Femur (tissue), 1 donor: ENCODE measurements at regions not wholly inside any gene's neighbourhood (a gene's known extent, or its start where the extent isn't known, plus 50 kb on each side); places are given as distances from the start of the nearest gene placed in this dataset.

Experiments used
- DNase-seq: peaks from one replicate; pipeline ENCODE4 v3.0.0-alpha.2; 2017

- DNase-seq = peak; percentile 35
These were observed 280.8 kb downstream of the SEC14L1 start for GRCh38 chr17:77421630-77421972.

GRCh38 chr17:77422104-77422747, 281.5 kb downstream of the SEC14L1 start:
- peak; percentile 29 for DNase-seq

- DNase-seq = no peak
These were observed 282.0 kb downstream of the SEC14L1 start for GRCh38 chr17:77422748-77423113.

- peak; percentile 94 for DNase-seq
These were observed 283.1 kb downstream of the SEC14L1 start for GRCh38 chr17:77423589-77424451.

GRCh38 chr17:77424585-77425344, 284.0 kb downstream of the SEC14L1 start:
- DNase-seq = peak; percentile 95

- no peak for DNase-seq
These were observed 284.6 kb downstream of the SEC14L1 start for GRCh38 chr17:77425348-77425747.

GRCh38 chr17:77425791-77426641, 285.2 kb downstream of the SEC14L1 start:
- DNase-seq = peak; percentile 40

GRCh38 chr17:77426676-77427386, 286.1 kb downstream of the SEC14L1 start:
- DNase-seq = no peak

- DNase-seq = no peak
These were observed 286.7 kb downstream of the SEC14L1 start for GRCh38 chr17:77427391-77427991.

- no peak for DNase-seq
These were observed 287.4 kb downstream of the SEC14L1 start for GRCh38 chr17:77428020-77428748.

GRCh38 chr17:77428749-77429368, 288.1 kb downstream of the SEC14L1 start:
- no peak for DNase-seq

GRCh38 chr17:77429369-77429968, 288.7 kb downstream of the SEC14L1 start:
- no peak for DNase-seq

GRCh38 chr17:77429969-77430752, 289.4 kb downstream of the SEC14L1 start:
- DNase-seq = peak; percentile 93

GRCh38 chr17:77432034-77432661, 291.4 kb downstream of the SEC14L1 start:
- DNase-seq = no peak

GRCh38 chr17:77432742-77433141, 292.0 kb downstream of the SEC14L1 start:
- DNase-seq = no peak

- peak; percentile 81 for DNase-seq
These were observed 292.8 kb downstream of the SEC14L1 start for GRCh38 chr17:77433385-77434135.
